Activated CD4-positive, alpha-beta memory T cell treated with anti-CD3 and anti-CD28 coated beads, Interleukin-2, amount 10 ng/mL, durations not matched to agents 7 days and 5 days (primary cell): ENCODE measurements at regions not wholly inside any gene's neighbourhood (a gene's known extent, or its start where the extent isn't known, plus 50 kb on each side); places are given as distances from the start of the nearest gene placed in this dataset.

ENCODE experiments used
- CTCF ChIA-PET: fragments of 350-600 bp; sonication (Branson Sonifier 250); formaldehyde crosslinking; loops from one replicate; lab custom pipeline; 2021; ENCODE audit warnings: antibody characterized with exemption, inconsistent platforms; lab: Charles Lee
- POLR2A ChIA-PET: fragments of 350-600 bp; sonication (Branson Sonifier 250); formaldehyde crosslinking; loops from one replicate; lab custom pipeline; 2021; ENCODE audit warnings: antibody characterized with exemption; lab: Charles Lee
- DNase-seq: peaks from one replicate; pipeline ENCODE4 v3.0.0-alpha.2; 2020
- H3K27ac Mint-ChIP-seq: one replicate; pipeline ENCODE4 v1.8.0; 2021; ENCODE audit warnings: mild to moderate bottlenecking, mixed read lengths
- H3K27me3 Mint-ChIP-seq: one replicate; pipeline ENCODE4 v1.8.0; 2021; ENCODE audit warnings: mixed read lengths
- H3K36me3 Mint-ChIP-seq: one replicate; pipeline ENCODE4 v1.8.0; 2021; ENCODE audit warnings: low read depth, mixed read lengths
- H3K4me1 Mint-ChIP-seq: one replicate; pipeline ENCODE4 v1.8.0; 2021; ENCODE audit warnings: mixed read lengths
- H3K4me3 Mint-ChIP-seq: one replicate; pipeline ENCODE4 v1.8.0; 2021; ENCODE audit warnings: mild to moderate bottlenecking, mixed read lengths
- H3K9me3 Mint-ChIP-seq: one replicate; pipeline ENCODE4 v1.8.0; 2021; ENCODE audit warnings: mixed read lengths

DNA sequence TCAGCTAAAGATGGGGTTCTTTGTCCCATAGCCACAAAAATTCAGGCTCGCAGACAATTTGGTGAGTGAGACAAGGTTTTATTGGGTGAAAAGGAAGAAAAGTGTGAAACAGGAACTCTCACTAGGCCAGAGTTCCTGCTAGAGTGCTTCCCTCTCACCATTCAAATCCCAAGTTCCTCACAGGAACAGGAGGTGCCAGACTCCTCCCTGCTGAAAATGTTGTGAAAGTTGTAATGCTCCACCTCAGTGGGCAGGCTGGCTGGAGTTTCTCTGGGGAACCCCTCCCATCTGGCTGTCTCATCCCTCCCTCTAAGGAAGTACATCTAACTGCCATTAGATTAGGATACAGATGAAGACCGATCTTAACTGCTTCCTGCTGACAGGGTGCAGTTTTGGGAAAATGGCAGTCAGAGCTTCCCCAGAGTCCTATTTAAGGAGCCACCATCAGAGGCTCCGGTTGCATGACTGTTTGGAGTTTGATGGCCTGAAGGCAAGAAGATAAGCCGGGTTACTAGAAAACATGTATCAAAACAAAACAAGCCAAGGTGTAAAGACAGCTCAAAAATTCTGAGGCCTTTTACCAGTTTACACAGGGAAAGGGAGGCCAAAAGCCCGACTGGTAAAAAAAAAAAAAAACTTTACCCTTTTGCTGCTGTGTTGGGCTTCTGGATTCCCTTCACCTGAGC lies 127.6 kb downstream of the FSCB start:
- H3K4me3 Mint-ChIP-seq, result no peak overlapping the region
- peaks cover 25% of the 10 kb centered on the region for H3K9me3 Mint-ChIP-seq
- ChIA-PET POLR2A (no interaction called here), CTCF (no interaction called here)
- H3K36me3 Mint-ChIP-seq, result no peaks in the 10 kb centered on the region
- no peaks in the 10 kb centered on the region for H3K27me3 Mint-ChIP-seq
- no peaks in the 10 kb centered on the region for H3K4me1 Mint-ChIP-seq
- DNase-seq, result no peak
- H3K27ac Mint-ChIP-seq, result no peak overlapping the region

DNA sequence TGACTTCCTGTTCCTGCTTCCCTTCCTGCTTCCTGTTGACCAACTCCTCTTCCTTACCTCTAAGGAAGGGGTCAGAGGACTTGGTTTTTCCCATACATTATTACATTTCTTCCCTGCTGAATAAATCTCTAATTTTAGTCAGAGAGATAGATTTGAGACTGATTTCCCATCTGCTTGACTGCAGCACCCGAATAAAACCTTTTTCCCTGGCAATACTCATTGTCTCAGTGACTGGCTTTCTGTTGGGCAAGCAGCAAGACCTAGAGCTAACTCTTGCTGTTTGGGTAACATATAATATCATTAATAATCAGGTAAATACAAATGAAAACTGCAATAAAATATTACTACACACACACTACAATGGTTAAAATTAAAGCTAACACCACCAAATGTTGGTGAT lies 132.2 kb downstream of the FSCB start:
- Mint-ChIP-seq H3K27ac (no peak overlapping the region), H3K4me3 (no peak overlapping the region), H3K36me3 (no peaks in the 10 kb centered on the region), H3K4me1 (no peaks in the 10 kb centered on the region), H3K9me3 (peaks cover 23% of the 10 kb centered on the region), H3K27me3 (no peaks in the 10 kb centered on the region)
- CTCF ChIA-PET, result no interaction called here
- POLR2A ChIA-PET, result no interaction called here
- DNase-seq, result no peak

DNA sequence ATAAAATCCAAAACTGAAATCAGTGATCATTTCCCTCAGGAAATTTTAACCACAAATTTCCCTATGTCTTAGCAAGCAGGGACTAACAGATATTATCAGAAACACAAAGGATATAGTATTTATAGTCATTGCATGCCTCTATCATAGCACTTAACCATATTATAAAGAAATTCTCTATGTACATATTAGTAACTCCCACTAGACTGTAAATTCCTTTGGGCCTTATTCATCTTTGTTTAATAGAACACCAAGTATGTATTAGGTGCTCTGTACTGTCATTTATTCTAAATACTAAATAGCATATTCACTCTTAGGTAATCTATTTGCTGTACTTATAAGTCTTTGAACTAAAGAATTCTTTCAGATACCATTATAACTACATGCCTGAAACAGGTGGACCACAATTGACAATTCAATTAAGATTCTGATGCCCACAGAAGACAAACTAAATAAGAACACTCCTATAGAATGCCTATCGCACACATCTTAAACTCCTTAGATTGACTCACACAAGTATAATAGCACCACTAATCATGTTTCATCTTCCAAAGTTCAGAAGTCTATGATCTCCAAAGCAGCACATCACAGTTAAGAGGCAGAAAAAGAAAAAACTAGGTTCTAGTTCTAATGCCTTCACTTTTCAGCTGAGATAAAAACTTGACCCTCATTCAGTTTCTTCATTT lies 134.1 kb downstream of the FSCB start:
- POLR2A ChIA-PET, result no interaction called here
- CTCF ChIA-PET, result interaction anchor here (0.6 kb wide), 1 partner anchor 44 kb away, joined by 3 read pairs; no protein-coding TSS in a partner anchor
- no peak for DNase-seq
- no peaks in the 10 kb centered on the region for H3K36me3 Mint-ChIP-seq
- H3K4me3 Mint-ChIP-seq, result no peak overlapping the region
- H3K9me3 Mint-ChIP-seq, result peaks cover 23% of the 10 kb centered on the region
- no peaks in the 10 kb centered on the region for H3K4me1 Mint-ChIP-seq
- no peak overlapping the region for H3K27ac Mint-ChIP-seq
- no peaks in the 10 kb centered on the region for H3K27me3 Mint-ChIP-seq

DNA sequence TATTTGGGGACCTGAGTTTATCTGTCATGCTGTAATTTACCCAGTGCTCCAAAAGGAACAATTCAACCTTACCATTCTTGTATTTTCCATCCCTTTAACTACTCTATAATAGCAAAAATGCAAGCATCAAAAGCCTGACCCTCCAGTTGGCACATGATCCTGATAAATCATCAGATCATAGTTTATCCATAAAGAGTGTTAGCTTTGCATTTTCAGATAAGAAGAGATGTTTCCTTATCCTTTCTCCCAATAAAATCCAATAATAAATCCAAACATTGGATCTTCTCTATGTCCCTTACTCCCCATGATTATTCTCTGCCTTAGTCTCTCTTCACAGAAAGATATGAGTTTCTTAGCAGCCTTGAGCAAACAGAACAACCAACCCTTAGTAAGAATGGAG lies 134.9 kb downstream of the FSCB start:
- H3K9me3 Mint-ChIP-seq, result peaks cover 17% of the 10 kb centered on the region
- H3K36me3 Mint-ChIP-seq, result no peaks in the 10 kb centered on the region
- no peaks in the 10 kb centered on the region for H3K4me1 Mint-ChIP-seq
- H3K27ac Mint-ChIP-seq, result no peak overlapping the region
- DNase-seq, result no peak
- H3K4me3 Mint-ChIP-seq, result no peak overlapping the region
- H3K27me3 Mint-ChIP-seq, result no peaks in the 10 kb centered on the region
- POLR2A ChIA-PET, result no interaction called here
- CTCF ChIA-PET, result no interaction called here

DNA sequence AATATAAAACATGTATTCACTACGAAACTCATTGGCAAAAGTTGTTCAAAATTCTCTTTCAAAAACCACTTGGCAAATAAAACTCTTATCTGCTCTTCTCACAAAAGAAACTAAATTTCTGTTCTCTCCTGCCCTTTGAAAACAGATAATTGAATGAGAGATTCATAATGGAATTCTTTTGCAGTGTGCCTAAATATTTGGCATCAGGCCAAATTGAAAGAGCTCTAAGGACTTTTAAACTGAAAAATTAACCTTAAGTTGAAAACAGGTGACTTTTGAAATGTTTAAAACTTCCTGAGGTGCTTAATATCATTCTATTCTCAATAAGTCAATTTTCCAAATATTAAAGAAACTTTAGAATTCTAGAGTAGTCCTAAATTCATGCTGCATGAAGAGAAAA lies 136.4 kb downstream of the FSCB start:
- CTCF ChIA-PET, result no interaction called here
- Mint-ChIP-seq H3K4me1 (no peaks in the 10 kb centered on the region), H3K36me3 (no peaks in the 10 kb centered on the region), H3K9me3 (peaks cover 5% of the 10 kb centered on the region), H3K27me3 (no peaks in the 10 kb centered on the region), H3K27ac (no peak overlapping the region), H3K4me3 (no peak overlapping the region)
- no peak for DNase-seq
- POLR2A ChIA-PET, result no interaction called here

DNA sequence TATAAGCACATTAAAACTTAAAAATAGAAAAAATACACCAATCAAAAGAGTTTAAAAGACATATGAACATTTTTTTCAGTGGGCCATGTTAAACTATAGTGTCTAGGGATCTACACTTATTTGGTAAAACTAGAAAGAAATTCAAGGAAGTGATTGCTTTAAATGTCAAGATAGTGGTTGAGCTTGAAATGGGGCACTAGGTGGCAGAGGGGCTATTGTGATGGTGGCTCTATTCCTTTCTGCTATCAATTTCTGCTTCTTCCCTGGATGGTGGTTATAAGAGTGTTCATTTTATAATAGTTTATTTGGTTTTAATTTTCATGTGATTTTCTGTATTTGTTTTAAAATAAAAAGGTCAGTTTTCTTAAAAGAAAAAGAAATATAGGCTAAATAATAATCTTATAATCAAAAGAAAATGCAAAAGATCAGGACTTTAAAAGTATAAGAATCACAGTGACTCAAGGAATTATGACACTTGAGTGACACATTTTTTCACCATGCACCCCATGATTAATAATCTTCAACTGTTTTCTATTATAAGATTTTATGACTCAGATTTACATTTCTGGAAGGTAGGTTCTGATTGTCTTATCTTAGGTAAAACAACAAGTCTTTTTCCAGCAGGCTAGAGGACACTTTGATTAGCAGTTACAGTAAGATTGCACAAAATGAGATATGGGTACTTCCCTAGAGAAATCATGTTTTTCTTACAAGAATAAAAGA lies 137.5 kb downstream of the FSCB start:
- Mint-ChIP-seq H3K27me3 (no peaks in the 10 kb centered on the region), H3K36me3 (no peaks in the 10 kb centered on the region), H3K9me3 (no peaks in the 10 kb centered on the region), H3K27ac (no peak overlapping the region), H3K4me1 (no peaks in the 10 kb centered on the region), H3K4me3 (no peak overlapping the region)
- POLR2A ChIA-PET, result no interaction called here
- CTCF ChIA-PET, result no interaction called here
- no peak for DNase-seq

DNA sequence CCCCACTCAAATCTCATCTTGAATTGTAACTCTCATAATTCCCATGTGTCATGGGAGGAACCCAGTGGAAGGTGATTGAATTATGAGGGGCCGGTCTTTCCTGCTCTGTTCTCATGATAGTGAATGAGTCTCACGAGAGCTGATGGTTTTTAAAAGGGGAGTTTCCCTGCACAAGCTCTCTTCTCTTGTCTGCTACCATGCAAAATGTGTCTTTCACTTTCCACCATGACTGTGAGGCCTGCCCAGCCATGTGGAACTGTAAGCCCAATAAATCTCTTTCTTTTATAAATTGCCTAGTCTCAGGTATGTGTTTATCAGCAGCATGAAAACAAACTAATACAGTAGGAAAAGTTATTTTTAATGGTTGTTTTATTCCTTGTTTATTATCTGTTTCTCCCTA lies 146.0 kb downstream of the FSCB start:
- no peaks in the 10 kb centered on the region for H3K4me1 Mint-ChIP-seq
- ChIA-PET CTCF (no interaction called here), POLR2A (no interaction called here)
- H3K9me3 Mint-ChIP-seq, result peaks cover 4% of the 10 kb centered on the region
- H3K4me3 Mint-ChIP-seq, result no peak overlapping the region
- no peaks in the 10 kb centered on the region for H3K36me3 Mint-ChIP-seq
- H3K27me3 Mint-ChIP-seq, result no peaks in the 10 kb centered on the region
- DNase-seq, result no peak
- no peak overlapping the region for H3K27ac Mint-ChIP-seq

DNA sequence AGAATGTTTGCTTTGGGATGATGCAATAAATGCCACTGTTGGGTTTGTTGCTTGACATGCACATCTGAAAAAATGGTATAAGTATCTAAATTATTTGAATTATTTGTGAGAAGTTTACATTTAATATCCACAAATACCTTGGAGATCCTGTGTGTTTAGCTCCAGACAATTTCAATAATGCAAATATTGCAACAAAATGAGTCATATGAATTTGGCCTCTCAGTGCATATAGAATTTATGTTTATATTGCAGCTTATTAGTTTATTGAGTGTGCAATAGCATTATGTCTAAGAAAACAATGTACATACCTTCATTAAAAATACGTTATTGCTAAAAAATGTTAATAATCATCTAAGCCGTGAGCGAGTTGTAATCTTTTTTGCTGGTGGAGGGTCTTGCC lies 153.3 kb downstream of the FSCB start:
- Mint-ChIP-seq H3K27me3 (no peaks in the 10 kb centered on the region), H3K4me1 (no peaks in the 10 kb centered on the region)
- POLR2A ChIA-PET, result no interaction called here

DNA sequence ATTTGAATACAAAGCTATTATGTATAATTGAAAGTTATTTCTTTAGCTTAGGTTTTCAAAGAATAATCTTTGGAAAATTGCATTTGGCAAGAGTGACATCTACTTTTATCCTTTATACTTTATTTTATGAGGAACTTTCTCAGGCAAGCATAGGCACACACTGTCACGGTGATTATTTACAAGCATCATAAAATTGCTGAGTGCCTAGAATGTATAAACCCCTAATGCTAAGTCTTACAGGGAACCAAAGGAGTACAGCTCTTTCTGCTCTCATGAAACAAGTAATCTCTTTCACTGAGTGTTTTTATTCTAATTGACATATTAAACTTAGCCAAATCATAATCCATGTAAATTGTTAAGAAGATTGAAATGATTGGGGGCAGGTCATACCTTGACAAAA lies 154.9 kb downstream of the FSCB start:
- peaks cover 13% of the 10 kb centered on the region for H3K9me3 Mint-ChIP-seq
- no peak for DNase-seq
- H3K27ac Mint-ChIP-seq, result no peak overlapping the region

More for the DNA sequence above, 153.3 kb downstream of the FSCB start:
- H3K4me3 Mint-ChIP-seq, result no peak overlapping the region
- no peak for DNase-seq
- H3K9me3 Mint-ChIP-seq, result peaks cover 10% of the 10 kb centered on the region
- CTCF ChIA-PET, result no interaction called here
- H3K27ac Mint-ChIP-seq, result no peak overlapping the region
- H3K36me3 Mint-ChIP-seq, result no peaks in the 10 kb centered on the region

DNA sequence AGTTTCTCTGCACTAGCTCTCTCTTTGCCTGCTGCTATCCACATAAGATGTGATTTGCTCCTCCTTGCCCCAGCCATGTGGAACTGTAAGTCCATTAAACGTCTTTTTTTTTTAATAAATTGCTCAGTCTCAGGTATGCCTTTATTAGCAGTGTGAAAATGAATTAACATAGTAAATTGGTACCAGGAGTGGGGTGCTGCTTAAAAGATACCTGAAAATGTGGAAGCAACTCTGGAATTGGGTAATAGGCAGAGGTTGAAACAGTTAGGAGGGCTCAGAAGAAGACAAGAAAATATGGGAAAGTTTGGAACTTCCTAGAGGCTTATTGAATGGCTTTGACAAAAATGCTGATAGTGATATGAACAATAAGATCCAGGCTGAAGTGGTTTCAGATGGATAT lies 159.8 kb downstream of the FSCB start:
- Mint-ChIP-seq H3K27me3 (no peaks in the 10 kb centered on the region), H3K4me1 (no peaks in the 10 kb centered on the region), H3K9me3 (peaks cover 11% of the 10 kb centered on the region), H3K36me3 (no peaks in the 10 kb centered on the region), H3K27ac (no peak overlapping the region), H3K4me3 (no peak overlapping the region)
- CTCF ChIA-PET, result no interaction called here
- POLR2A ChIA-PET, result no interaction called here
- no peak for DNase-seq

More for the DNA sequence above, 154.9 kb downstream of the FSCB start:
- ChIA-PET POLR2A (no interaction called here), CTCF (no interaction called here)
- Mint-ChIP-seq H3K4me3 (no peak overlapping the region), H3K4me1 (no peaks in the 10 kb centered on the region), H3K36me3 (no peaks in the 10 kb centered on the region), H3K27me3 (no peaks in the 10 kb centered on the region)

DNA sequence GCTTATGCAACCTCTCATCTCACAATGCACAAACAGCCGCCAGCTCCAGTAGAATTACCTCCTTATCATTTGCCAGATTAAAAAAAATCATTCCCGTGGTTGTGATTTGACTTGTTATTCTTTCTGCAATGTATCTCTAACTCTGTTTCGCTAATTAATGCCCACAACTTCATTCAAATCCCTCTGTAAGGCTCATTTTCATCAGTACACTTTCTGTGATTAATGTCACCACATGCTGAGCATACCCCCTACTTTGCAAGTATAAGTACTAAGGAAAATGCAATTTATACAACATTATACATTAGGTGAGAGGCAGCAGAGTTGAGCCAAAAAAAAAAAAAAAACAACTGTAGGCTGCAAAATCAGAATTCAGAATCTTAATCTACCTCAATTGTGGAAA lies 166.0 kb downstream of the FSCB start:
- DNase-seq, result no peak
- Mint-ChIP-seq H3K4me3 (no peak overlapping the region), H3K27ac (no peak overlapping the region), H3K27me3 (no peaks in the 10 kb centered on the region), H3K9me3 (no peaks in the 10 kb centered on the region), H3K36me3 (no peaks in the 10 kb centered on the region), H3K4me1 (no peaks in the 10 kb centered on the region)
- ChIA-PET CTCF (no interaction called here), POLR2A (no interaction called here)

DNA sequence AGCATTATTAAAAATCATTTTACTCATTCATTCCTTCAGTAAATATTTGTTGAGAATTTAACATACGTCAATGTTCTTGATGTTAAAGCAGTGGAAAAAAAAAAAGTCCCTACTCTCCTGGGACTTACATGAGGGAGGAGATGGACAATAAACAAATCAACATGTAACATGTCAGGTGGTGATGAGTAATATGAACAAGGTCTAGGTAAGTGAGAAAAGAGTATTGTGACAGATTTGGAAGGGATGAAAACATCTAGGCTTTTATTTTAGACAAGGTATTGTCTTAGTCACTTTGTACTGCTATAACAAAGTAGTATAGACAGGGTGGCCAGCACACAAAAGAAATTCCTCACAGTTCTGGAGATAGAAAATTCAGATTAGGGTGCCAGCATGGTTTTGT lies 167.2 kb downstream of the FSCB start:
- no peaks in the 10 kb centered on the region for H3K9me3 Mint-ChIP-seq
- H3K27ac Mint-ChIP-seq, result no peak overlapping the region
- no peak overlapping the region for H3K4me3 Mint-ChIP-seq
- no peaks in the 10 kb centered on the region for H3K27me3 Mint-ChIP-seq
- CTCF ChIA-PET, result no interaction called here
- POLR2A ChIA-PET, result no interaction called here
- no peak for DNase-seq
- no peaks in the 10 kb centered on the region for H3K4me1 Mint-ChIP-seq
- H3K36me3 Mint-ChIP-seq, result no peaks in the 10 kb centered on the region

DNA sequence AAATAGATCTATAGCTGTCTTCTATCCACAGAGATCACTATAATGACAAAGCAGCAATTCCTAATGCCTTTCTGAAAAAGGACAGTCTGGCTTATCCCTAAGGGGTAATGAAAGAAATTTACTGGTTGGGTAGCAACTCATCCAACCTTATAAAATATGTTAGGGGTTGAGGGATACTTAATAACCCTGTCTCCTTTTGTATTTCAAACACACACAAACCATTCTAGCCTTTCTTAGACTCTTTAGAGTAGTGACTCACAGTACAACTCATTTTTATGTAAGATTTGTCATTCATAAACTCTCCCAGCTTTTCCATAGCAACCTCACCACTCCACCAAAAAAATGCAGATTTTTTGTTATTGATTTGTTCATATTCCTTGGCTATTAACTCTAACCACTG lies 167.9 kb downstream of the FSCB start:
- Mint-ChIP-seq H3K27ac (no peak overlapping the region), H3K9me3 (no peaks in the 10 kb centered on the region), H3K27me3 (no peaks in the 10 kb centered on the region), H3K36me3 (no peaks in the 10 kb centered on the region), H3K4me3 (no peak overlapping the region), H3K4me1 (no peaks in the 10 kb centered on the region)
- ChIA-PET POLR2A (no interaction called here), CTCF (no interaction called here)
- DNase-seq, result no peak

DNA sequence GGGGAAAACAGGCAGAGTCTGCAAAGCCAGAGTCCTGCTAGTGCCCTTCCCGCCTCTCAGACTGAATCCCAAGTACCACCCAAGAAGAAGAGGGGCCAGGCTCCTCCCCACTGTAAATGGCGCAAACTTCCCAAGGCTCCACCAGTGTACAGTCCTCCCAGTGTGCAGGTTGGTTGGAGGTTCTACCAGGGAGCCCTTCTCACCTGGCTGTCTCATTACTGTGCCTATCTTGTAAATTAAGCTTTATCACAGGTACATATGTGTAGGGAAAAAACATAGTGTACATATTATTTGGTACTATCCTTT lies 189.7 kb downstream of the FSCB start:
- Mint-ChIP-seq H3K36me3 (no peaks in the 10 kb centered on the region), H3K27ac (no peak overlapping the region), H3K27me3 (no peaks in the 10 kb centered on the region), H3K4me3 (no peak overlapping the region), H3K9me3 (peaks cover 12% of the 10 kb centered on the region), H3K4me1 (no peaks in the 10 kb centered on the region)
- ChIA-PET POLR2A (no interaction called here), CTCF (no interaction called here)
- no peak for DNase-seq
